22Rv1 (cell line): ENCODE measurements at regions not wholly inside any gene's neighbourhood (a gene's known extent, or its start where the extent isn't known, plus 50 kb on each side); places are given as distances from the start of the nearest gene placed in this dataset.

Experiments
- CTCF ChIP-seq: fragments of 450-650 bp; IDR thresholded peaks from 2 replicates; pipeline ENCODE4 v1.5.1; 2017; ENCODE audit warnings: mild to moderate bottlenecking
- ZFX ChIP-seq: fragments of 450-650 bp; IDR thresholded peaks from 2 replicates; pipeline ENCODE4 v1.6.1; 2017; ENCODE audit warnings: antibody characterized with exemption, borderline replicate concordance

- TF ChIP-seq CTCF: no peak
- TF ChIP-seq ZFX: no peak
Observed at GRCh38 chr2:117269574-117269973, 544.9 kb upstream of the DDX18 start.
